Fibroblast of the aortic adventitia (primary cell): ENCODE measurements at regions not wholly inside any gene's neighbourhood (a gene's known extent, or its start where the extent isn't known, plus 50 kb on each side); places are given as distances from the start of the nearest gene placed in this dataset.

Experiments used
- DNase-seq: peaks from one replicate; pipeline ENCODE4 v3.0.0-alpha.2; 2010; ENCODE audit warnings: low read depth
- H3K4me3 ChIP-seq: 2 replicates; pipeline ENCODE4 v1.5.1; 2011; ENCODE audit warnings: low read depth, mild to moderate bottlenecking, control low read depth, low read length, moderate library complexity
- TF ChIP-seq, protein P1 (sequence below): IDR thresholded peaks from 2 replicates; pipeline ENCODE4 v1.5.1; 2011; ENCODE audit warnings: mild to moderate bottlenecking, low read length, control low read depth, inconsistent platforms; ENCODE audit not compliant: insufficient read depth

DNA sequence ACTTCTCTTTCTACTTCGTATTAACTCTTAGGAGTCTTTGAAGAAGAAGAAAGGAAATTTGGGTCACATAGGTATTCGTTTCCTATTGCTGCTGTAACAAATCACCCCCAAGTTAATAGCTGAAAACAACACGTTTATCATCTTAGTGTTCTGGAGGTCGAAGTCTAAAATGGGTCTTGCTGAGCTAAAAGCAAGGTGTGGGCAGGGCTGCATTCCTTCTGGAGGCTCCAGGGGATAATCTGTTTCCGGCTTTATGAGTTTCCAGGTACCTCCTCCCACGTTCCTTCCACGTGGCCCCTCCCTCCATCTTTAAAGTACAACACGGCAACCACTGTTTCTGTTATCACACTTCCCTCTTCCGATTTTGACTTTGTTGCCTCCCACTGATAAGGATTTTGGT, 233.5 kb upstream of the RBBP8 start:
- DNase-seq = no peak
- H3K4me3 ChIP-seq = no peak overlapping the region
- TF ChIP-seq, protein P1, sequence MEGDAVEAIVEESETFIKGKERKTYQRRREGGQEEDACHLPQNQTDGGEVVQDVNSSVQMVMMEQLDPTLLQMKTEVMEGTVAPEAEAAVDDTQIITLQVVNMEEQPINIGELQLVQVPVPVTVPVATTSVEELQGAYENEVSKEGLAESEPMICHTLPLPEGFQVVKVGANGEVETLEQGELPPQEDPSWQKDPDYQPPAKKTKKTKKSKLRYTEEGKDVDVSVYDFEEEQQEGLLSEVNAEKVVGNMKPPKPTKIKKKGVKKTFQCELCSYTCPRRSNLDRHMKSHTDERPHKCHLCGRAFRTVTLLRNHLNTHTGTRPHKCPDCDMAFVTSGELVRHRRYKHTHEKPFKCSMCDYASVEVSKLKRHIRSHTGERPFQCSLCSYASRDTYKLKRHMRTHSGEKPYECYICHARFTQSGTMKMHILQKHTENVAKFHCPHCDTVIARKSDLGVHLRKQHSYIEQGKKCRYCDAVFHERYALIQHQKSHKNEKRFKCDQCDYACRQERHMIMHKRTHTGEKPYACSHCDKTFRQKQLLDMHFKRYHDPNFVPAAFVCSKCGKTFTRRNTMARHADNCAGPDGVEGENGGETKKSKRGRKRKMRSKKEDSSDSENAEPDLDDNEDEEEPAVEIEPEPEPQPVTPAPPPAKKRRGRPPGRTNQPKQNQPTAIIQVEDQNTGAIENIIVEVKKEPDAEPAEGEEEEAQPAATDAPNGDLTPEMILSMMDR = no peak

DNA sequence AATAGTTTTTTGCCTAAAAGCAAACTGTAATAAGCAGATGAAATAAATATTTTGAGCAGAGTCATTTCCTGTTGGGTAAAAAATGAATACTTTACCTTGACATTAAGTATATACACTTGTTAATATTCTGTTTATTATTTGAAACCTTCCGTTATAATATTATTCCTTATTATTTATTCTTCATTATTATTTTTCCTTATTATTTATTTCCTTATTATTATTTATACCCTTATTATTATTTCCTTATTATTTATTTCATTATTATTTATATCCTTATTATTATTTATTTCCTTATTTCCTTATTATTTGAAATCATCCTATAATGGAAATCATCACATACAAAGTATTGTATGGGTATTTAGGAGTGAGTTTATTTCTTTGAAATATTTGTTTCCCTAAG, 232.2 kb upstream of the RBBP8 start:
- TF ChIP-seq, protein P1 = no peak
- no peak overlapping the region for H3K4me3 ChIP-seq
- no peak for DNase-seq

DNA sequence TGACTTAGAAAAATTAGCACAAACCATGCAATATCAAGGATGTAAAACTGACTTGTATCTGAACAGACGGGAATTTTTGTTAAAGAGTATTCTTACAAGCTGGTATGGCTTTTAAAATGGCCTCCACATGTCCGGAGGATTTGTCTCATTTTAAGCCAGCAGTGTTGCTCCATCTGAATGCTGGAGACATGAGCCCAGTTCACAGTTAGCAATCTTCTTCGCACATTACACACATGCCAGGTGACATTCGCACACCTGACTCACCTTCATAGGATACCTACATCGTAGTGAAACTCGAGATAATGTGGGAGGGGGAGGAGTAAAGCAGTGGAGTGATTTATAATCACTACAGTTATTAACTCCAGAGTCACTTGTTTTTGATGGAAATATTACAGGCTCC, 231.8 kb upstream of the RBBP8 start:
- no peak overlapping the region for H3K4me3 ChIP-seq
- TF ChIP-seq, protein P1 = no peak
- no peak for DNase-seq

DNA sequence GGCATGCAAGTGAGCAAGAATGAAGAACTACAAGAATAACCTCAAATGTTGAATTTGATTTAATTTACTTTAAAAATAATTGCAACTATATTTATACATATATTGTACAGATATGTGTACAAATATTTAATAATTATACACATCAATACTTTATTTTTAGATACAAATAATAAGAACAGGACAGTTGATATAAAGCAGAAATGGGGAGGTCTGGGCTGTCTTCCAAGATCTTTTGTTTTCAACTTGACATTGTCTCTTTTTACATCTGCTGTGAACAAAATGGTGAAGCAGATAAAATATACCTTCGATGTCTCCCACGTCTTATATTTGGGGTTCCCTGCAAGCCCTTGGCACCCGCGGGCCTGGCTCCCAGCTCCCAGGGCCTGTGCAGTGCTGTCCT, 231.3 kb upstream of the RBBP8 start:
- DNase-seq = no peak
- TF ChIP-seq, protein P1 = no peak
- H3K4me3 ChIP-seq = no peak overlapping the region

DNA sequence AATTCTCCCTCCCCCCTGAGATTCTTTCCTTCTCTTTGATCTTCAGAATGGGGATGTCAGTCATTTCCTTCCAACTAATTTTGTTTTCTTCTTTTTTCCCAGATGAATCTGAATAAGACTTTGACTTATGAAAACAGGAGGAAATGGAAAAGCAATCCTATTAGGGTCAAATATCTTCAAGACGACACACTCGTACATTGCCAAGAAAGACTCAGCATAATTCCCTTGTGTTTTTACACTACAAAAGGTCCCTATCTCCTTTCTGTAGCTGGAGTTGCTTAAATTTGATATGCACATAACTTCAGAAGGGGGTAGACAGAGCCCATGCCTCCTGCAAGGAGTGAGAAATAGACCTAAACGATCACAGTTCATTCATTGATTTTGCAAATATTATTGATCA, 230.3 kb upstream of the RBBP8 start:
- peak; percentile 60 for DNase-seq
- H3K4me3 ChIP-seq = no peak overlapping the region
- TF ChIP-seq, protein P1 = no peak

DNA sequence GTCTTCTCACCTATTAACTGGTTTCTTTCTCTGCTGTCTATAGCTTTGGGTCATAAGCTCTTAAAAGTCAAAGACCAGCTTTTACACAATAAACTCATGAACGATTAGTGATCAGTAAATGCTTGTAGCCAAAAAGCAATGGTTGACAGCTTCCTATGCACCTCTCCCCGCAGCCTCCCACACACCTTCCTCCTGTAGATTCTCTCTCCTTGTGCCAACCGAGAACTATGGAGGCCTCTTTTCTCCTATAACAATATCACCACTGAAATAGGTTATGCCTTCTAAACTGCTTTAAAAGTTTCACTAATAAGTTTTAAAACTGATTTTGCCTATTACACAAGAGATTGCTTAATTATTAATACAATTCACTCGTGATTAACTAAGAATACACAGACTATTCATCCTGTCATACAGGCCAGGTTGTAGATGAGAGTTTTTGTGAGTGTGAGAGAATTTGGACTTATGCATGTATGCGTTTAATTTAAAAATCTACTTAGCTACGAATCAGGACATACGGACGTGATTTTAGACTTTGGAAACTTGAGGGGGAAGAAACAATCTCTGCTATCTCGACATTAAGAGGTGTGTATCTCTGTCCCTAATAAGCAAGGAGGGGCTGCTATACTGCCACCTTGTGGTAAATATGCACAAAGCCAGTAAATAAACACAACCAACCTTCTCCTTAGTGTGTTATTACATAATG, 229.1 kb upstream of the RBBP8 start:
- TF ChIP-seq, protein P1 = peak; percentile 77
- DNase-seq = peak; percentile 77
- no peak overlapping the region for H3K4me3 ChIP-seq

DNA sequence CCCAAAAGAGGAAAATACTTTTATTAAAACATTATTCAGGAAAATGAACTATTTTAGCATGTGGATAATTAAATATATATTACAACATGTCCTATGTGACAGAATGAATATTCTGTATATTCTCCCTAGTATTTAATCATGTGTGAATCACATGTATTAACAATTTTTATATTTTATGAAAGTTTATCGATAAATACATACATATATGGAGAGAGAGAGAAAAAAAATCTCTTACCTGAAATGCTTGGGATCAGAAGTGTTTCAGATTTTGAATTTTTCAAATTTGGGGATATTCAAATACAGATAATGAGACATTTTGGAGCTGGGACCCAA, 228.6 kb upstream of the RBBP8 start:
- no peak for DNase-seq
- H3K4me3 ChIP-seq = no peak overlapping the region
- TF ChIP-seq, protein P1 = no peak
